Liver (tissue), 8 donors: ENCODE measurements at regions not wholly inside any gene's neighbourhood (a gene's known extent, or its start where the extent isn't known, plus 50 kb on each side); places are given as distances from the start of the nearest gene placed in this dataset.

ENCODE experiments used
- DNase-seq: peaks from one replicate; pipeline ENCODE4 v3.0.0-alpha.2; 2017; ENCODE audit warnings: low spot score
- H3K27ac ChIP-seq, 2 donors: one replicate each; pipeline ENCODE4 v1.7.0; 2013; ENCODE audit warnings: inconsistent platforms in 2 of 2, low read length in 2 of 2, control low read depth in 1 of 2, low read depth in 1 of 2, mild to moderate bottlenecking in 1 of 2
- H3K27me3 ChIP-seq, 4 donors: one replicate each; pipeline versions ENCODE4 v1.6.1 to v1.7.0; 2013; ENCODE audit warnings: low read length in 3 of 4, inconsistent platforms in 1 of 4, mild to moderate bottlenecking in 1 of 4, moderate library complexity in 1 of 4; ENCODE audit not compliant: control insufficient read depth in 4 of 4, insufficient read depth in 4 of 4
- H3K36me3 ChIP-seq, 4 donors: one replicate each; pipeline versions ENCODE4 v1.6.1 to v1.7.0; 2013; ENCODE audit warnings: low read length in 3 of 4, mild to moderate bottlenecking in 3 of 4, low read depth in 1 of 4, moderate library complexity in 1 of 4; ENCODE audit not compliant: control insufficient read depth in 4 of 4, insufficient read depth in 3 of 4
- H3K4me1 ChIP-seq, 4 donors: one replicate each; pipeline versions ENCODE4 v1.6.1 to v1.7.0; 2013; ENCODE audit warnings: low read length in 3 of 4, mild to moderate bottlenecking in 3 of 4, moderate library complexity in 1 of 4; ENCODE audit not compliant: control insufficient read depth in 4 of 4, insufficient read depth in 4 of 4
- H3K4me3 ChIP-seq, 3 donors: one replicate each; pipeline versions ENCODE4 v1.6.1 to v1.7.0; 2013; ENCODE audit warnings: low read length in 3 of 3, control low read depth in 1 of 3, low read depth in 1 of 3, mild to moderate bottlenecking in 1 of 3
- H3K9ac ChIP-seq, 2 donors: one replicate each; pipeline ENCODE4 v1.7.0; 2013; ENCODE audit warnings: low read length in 2 of 2, mild to moderate bottlenecking in 2 of 2, moderate library complexity in 2 of 2, control low read depth in 1 of 2, low read depth in 1 of 2
- H3K9me3 ChIP-seq, 4 donors: one replicate each; pipeline versions ENCODE4 v1.6.1 to v1.7.0; 2013; ENCODE audit warnings: low read length in 3 of 4; ENCODE audit not compliant: control insufficient read depth in 4 of 4
- ATF3 ChIP-seq: IDR thresholded peaks from 2 replicates; pipeline ENCODE4 v1.6.1; 2016; ENCODE audit warnings: antibody characterized with exemption
- CTCF ChIP-seq: fragments of 150-350 bp; IDR thresholded peaks from 2 replicates; pipeline ENCODE4 v1.5.1; 2017; ENCODE audit warnings: improper control_type of control experiment, low read depth, low read length; ENCODE audit not compliant: missing input control
- FOXA1 ChIP-seq: IDR thresholded peaks from 2 replicates; pipeline ENCODE4 v1.6.1; 2016; ENCODE audit warnings: antibody characterized with exemption
- FOXA2 ChIP-seq: IDR thresholded peaks from 2 replicates; pipeline ENCODE4 v1.6.1; 2016; ENCODE audit warnings: antibody characterized with exemption
- GABPA ChIP-seq, 2 donors: IDR thresholded peaks in 1 of 2; conservative IDR thresholded peaks in 1 of 2; 2 replicates each; pipeline ENCODE4 v1.6.1; 2016; ENCODE audit warnings: antibody characterized with exemption in 2 of 2, mild to moderate bottlenecking in 1 of 2, moderate library complexity in 1 of 2
- HNF4A ChIP-seq, 2 donors: conservative IDR thresholded peaks; 2 replicates each; pipeline ENCODE4 v1.6.1; 2016; ENCODE audit warnings: antibody characterized with exemption in 2 of 2, mild to moderate bottlenecking in 2 of 2
- HNF4G ChIP-seq: IDR thresholded peaks from 2 replicates; pipeline ENCODE4 v1.6.1; 2016; ENCODE audit warnings: antibody characterized with exemption
- JUND ChIP-seq, 2 donors: IDR thresholded peaks; 2 replicates each; pipeline ENCODE4 v1.6.1; 2016; ENCODE audit warnings: antibody characterized with exemption in 2 of 2
- MAX ChIP-seq: IDR thresholded peaks from 2 replicates; pipeline ENCODE4 v1.6.1; 2016; ENCODE audit warnings: antibody characterized with exemption
- NR2F2 ChIP-seq: IDR thresholded peaks from 2 replicates; pipeline ENCODE4 v1.6.1; 2016; ENCODE audit warnings: antibody characterized with exemption
- RAD21 ChIP-seq, 2 donors: IDR thresholded peaks; 2 replicates each; pipeline ENCODE4 v1.6.1; 2016; ENCODE audit warnings: antibody characterized with exemption in 2 of 2, mild to moderate bottlenecking in 2 of 2
- RXRA ChIP-seq, 2 donors: IDR thresholded peaks; 2 replicates each; pipeline ENCODE4 v1.6.1; 2017 to 2018; ENCODE audit warnings: antibody characterized with exemption in 2 of 2, mild to moderate bottlenecking in 1 of 2
- SP1 ChIP-seq: IDR thresholded peaks from 2 replicates; pipeline ENCODE4 v1.6.1; 2018; ENCODE audit warnings: antibody characterized with exemption, mild to moderate bottlenecking
- TAF1 ChIP-seq: conservative IDR thresholded peaks from 2 replicates; pipeline ENCODE4 v1.6.1; 2016; ENCODE audit warnings: antibody characterized with exemption, mild to moderate bottlenecking
- YY1 ChIP-seq: IDR thresholded peaks from 2 replicates; pipeline ENCODE4 v1.6.1; 2016; ENCODE audit warnings: antibody characterized with exemption, mild to moderate bottlenecking
- ZBTB33 ChIP-seq: IDR thresholded peaks from 2 replicates; pipeline ENCODE4 v1.6.1; 2016; ENCODE audit warnings: antibody characterized with exemption
- WGBS: extraction: QIAGEN DNeasy Blood & Tissue Kit; methylation state at CpG from one replicate; pipeline ENCODE4 v1.1.7; 2013; 5-methylcytosine and 5-hydroxymethylcytosine counted together
- donor health status: healthy.
- donor health status: healthy.
- donor health status: healthy.
- donor health status: healthy.
- donor health status: healthy.

GRCh38 chr18:59839931-59840685, 59.7 kb upstream of the PMAIP1 start:
- no peak for TF ChIP-seq ZBTB33
- TF ChIP-seq GABPA (IDR thresholded peaks at IDR 0.05 in 1 of 2, conservative IDR thresholded peaks at IDR 0.05 in 1 of 2) = no peak
- TF ChIP-seq RXRA (IDR thresholded peaks at IDR 0.05) = no peak
- TF ChIP-seq HNF4G = no peak
- no peak for TF ChIP-seq RAD21 (IDR thresholded peaks at IDR 0.05)
- no peak for TF ChIP-seq FOXA2
- TF ChIP-seq FOXA1 = no peak
- TF ChIP-seq YY1 = no peak
- TF ChIP-seq JUND (IDR thresholded peaks at IDR 0.05) = no peak
- no peak for TF ChIP-seq MAX
- TF ChIP-seq SP1 = no peak
- TF ChIP-seq CTCF = no peak
- TF ChIP-seq ATF3 = no peak
- Histone ChIP-seq H3K4me3 (no peak overlapping the region), H3K9me3 (no peaks in the 10 kb centered on the region), H3K27ac (no peak overlapping the region), H3K36me3 (no peaks in the 10 kb centered on the region), H3K27me3 (peaks cover 0 to 4% (median 0%) of the 10 kb centered on the region in 4 donors), H3K9ac (no peak overlapping the region), H3K4me1 (no peaks in the 10 kb centered on the region)
- no peak for DNase-seq
- WGBS = 77% methylated on average over 5 of the region's 5 CpGs

GRCh38 chr18:59839246-59839645, 60.5 kb upstream of the PMAIP1 start:
- TF ChIP-seq JUND (IDR thresholded peaks at IDR 0.05) = no peak
- no peak for TF ChIP-seq HNF4G
- no peak for TF ChIP-seq MAX
- no peak for TF ChIP-seq TAF1
- TF ChIP-seq HNF4A (conservative IDR thresholded peaks at IDR 0.05) = no peak
- TF ChIP-seq RAD21 (IDR thresholded peaks at IDR 0.05) = no peak
- TF ChIP-seq NR2F2 = no peak
- 69% methylated on average over 2 of the region's 2 CpGs for WGBS
- no peak overlapping the region for H3K4me3 ChIP-seq
- H3K27me3 ChIP-seq = peaks cover 0 to 4% (median 0%) of the 10 kb centered on the region in 4 donors
- DNase-seq = no peak
- no peaks in the 10 kb centered on the region for H3K36me3 ChIP-seq
- no peak overlapping the region for H3K9ac ChIP-seq
- no peaks in the 10 kb centered on the region for H3K9me3 ChIP-seq
- H3K4me1 ChIP-seq = no peaks in the 10 kb centered on the region
- H3K27ac ChIP-seq = no peak overlapping the region
